HG03469 (cell line): ENCODE measurements at regions not wholly inside any gene's neighbourhood (a gene's known extent, or its start where the extent isn't known, plus 50 kb on each side); places are given as distances from the start of the nearest gene placed in this dataset.
"Not testable (repeated sequence)": the region's sequence is repeated elsewhere in the genome, so short reads cannot be mapped to it uniquely, and the experiment has no call there.

Experiments used
- ATAC-seq: cut with Tn5 transposase; IDR thresholded peaks from one replicate; pipeline ENCODE4 v1.9.1; 2021; ENCODE audit warnings: mild to moderate bottlenecking, moderate library complexity, moderate number of reproducible peaks; ENCODE audit not compliant: unreplicated experiment

- no peak for ATAC-seq
Measured at GRCh38 chr4:171378323-171378722, 434.9 kb upstream of the GALNTL6 start.

DNA sequence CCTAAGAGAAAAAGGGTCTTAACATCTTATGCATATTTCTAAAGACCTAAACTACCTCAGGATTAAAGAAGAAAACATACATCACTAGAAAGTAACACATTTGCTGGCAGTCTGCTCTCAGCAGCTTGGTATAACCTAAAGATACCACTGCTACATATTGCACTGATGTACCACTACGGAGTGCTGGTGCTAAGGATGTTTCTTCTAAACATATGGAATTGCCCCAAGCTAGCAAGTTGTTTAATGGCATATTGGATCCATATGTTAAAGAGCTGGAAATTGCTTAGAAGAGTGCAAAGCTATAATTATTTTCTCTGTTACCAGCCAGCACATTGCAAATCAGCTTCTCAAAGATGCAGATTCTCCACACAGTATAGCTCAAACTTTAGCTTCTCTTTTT, 436.5 kb upstream of the GALNTL6 start:
- ATAC-seq = no peak

- no peak for ATAC-seq
Measured at GRCh38 chr4:171353535-171353934, 459.7 kb upstream of the GALNTL6 start.

GRCh38 chr4:171348090-171348489, 465.1 kb upstream of the GALNTL6 start:
- ATAC-seq = no peak

DNA sequence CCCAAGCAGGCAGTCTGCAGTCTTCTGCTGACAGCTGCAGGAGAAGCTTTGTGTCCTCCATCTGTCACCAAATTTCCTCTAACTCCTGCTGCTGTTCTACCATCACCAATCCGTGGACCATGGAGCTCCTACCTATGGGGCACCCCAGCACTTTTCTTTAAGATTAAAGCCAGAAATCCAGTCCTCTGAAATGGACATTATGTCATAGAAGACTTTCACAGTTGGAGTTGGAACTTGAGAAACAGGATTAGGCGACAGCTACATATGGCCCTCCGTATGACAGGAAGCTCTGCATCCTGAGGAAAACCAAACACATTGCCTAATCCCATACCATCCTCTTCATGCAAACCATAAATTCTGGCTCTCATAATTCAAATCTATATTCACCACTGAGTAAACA, 470.6 kb upstream of the GALNTL6 start:
- ATAC-seq = no peak

GRCh38 chr4:171340258-171340657, 472.9 kb upstream of the GALNTL6 start:
- ATAC-seq = no peak

DNA sequence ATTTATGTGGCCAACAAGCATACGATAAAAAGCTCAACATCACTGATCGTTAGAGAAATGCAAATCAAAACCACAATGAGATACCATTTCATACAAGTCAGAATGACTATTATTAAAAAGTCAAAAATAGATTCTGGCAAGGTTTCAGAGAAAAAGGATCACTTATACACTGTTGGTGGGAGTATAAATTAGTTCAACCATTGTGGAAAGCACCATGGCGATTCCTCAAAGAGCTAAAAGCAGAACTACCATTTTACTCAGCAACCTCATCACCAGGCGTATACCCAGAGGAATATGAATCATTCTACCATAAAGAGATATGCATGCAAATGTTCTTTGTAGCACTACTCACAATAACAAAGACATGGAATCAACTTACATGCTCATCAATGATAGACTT, 478.7 kb upstream of the GALNTL6 start:
- ATAC-seq = peak; percentile 92

DNA sequence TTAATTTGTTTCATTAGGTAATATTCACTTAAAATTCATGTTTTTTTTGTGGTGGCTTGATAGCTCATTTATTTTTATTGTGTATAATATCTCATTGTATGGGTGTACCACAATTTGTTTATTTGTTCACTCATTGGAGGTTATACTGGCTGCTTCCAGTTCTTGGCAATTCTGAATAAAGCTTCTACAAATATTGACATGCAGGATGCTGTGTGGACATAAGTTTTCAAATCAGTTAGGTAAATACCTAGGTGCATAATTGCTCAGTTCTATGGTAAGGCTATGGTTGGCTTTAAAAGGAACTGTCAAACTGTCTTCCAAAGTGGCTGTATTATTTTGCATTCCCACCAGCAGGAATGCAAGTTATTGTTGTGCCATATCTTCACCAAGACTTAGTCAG, 504.5 kb upstream of the GALNTL6 start:
- ATAC-seq = no peak

- ATAC-seq = not testable (repeated sequence)
Measured at GRCh38 chr4:171298048-171298718, 515.0 kb upstream of the GALNTL6 start.

DNA sequence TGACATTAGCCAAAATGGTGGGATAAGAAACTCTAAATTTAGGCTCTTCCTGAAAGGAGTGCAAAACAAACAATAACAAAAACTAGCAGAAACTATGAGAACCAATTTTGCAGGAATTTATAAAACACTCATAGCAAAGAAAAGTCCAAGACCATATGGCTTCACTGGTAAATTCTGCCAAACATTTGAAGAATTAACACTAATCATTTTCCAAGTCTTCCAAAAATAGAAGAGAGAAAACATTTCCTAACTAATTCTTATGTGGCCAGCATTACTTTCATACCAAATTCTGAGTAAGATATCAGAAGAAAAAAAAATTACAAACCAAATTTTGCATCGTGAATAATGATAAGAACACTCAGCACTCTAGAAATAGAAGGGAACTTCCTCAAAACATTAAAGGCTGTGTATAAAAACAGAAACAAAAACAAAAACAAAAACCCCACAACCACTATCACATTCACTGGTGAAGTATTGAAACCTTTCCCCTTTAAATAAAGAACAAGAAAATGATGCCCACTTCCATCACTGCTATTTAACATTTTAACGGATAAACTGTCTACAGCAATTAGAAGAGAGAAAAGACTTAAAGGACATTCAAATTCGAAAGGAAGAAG, 524.3 kb upstream of the GALNTL6 start:
- peak; percentile 69 for ATAC-seq

DNA sequence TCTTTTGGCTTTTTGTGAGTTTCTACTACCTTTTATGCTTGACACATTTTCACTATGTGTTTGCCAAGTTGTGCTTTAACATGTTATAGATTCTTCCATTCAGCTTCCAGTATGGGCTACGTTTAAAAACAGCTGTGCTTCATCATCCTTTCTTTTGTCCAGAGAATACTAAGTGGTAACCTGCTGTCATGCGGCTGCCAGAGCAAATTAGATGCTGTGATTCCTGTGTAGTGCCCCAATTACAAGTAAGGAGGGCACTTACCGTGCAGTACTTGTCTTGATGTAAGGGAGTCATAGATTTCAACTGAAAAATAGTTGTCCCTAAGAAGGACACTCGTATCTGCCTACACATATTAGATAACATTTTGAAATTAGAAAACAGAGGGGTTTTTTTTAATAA, 531.8 kb upstream of the GALNTL6 start:
- no peak for ATAC-seq

DNA sequence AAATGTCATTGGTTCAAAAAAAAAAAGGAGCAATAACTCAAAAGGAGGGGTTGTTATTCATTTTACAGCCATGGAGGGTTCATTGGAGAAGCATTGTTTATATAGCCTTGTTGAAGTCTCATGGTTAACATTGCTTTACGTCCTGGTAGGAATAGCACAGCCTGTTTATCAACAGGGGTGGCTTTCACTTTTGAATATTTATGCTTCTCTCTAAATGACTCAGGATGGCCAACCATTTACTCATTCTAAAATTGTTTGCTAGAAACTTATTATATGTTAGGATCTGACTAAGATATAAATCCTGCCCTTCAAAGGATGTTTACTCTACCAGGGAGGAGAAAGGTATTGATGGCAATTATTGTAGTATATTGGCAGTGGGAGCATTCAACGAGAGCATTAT, 534.1 kb upstream of the GALNTL6 start:
- no peak for ATAC-seq

- ATAC-seq = no peak
Measured at GRCh38 chr4:171266671-171267070, 546.5 kb upstream of the GALNTL6 start.

GRCh38 chr4:171265190-171265818, 547.9 kb upstream of the GALNTL6 start:
- no peak for ATAC-seq

DNA sequence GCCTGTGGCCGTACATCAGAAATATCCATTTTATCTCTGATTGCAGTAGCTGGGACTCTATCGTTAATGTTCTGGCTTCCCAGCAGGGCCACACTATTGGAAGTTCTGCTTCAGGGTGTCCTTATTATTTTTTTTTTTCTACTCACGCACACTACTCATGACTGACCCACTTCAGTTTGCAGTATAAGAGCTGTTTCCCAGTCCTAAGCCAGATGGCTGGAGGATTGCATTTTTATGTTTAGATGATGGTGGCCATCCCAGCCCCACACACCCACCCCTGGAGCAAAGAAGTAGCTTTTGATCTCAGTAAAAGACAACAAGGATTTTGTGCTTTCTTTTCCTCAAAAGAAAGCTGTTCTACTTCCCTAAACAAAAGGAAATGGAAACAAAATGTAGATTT, 557.0 kb upstream of the GALNTL6 start:
- ATAC-seq = no peak

DNA sequence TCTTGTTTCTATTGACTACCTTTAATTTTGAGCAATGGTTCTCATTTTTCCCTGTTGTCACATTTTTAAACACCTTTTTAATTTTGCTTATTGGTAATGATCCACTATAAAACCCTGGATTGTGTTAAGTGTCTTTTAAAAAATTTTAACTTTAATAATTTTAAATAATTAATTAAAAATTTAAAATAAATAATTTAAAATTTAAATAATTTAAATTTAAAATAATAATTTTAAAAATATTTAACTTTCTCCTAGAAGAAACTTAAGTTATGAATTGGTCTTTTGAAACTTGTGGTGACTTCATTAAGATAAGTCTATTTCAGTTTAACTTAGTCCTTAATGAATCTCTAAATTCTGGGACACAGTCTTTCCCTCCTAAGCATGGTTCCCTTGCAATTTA, 566.3 kb upstream of the GALNTL6 start:
- ATAC-seq = no peak

DNA sequence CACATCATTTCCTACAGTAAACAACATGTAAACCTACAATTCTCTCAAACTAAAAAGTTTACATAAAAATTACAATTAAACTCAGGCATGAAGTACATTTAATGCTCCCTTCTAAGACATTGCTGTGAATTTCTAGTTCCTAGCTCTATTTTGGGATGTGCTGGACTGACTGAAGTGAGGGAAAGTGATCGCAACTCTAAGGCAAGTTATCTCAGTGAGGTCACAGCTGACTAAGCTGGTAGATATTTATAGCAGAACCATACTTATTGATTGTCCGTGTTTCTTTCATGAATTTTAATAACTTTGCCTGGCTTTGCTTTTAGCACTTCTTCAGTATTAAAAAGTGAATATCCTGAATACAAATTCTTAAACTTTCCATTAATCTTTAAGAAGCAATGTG, 570.4 kb upstream of the GALNTL6 start:
- ATAC-seq = no peak

- no peak for ATAC-seq
Measured at GRCh38 chr4:171239196-171239595, 574.0 kb upstream of the GALNTL6 start.

DNA sequence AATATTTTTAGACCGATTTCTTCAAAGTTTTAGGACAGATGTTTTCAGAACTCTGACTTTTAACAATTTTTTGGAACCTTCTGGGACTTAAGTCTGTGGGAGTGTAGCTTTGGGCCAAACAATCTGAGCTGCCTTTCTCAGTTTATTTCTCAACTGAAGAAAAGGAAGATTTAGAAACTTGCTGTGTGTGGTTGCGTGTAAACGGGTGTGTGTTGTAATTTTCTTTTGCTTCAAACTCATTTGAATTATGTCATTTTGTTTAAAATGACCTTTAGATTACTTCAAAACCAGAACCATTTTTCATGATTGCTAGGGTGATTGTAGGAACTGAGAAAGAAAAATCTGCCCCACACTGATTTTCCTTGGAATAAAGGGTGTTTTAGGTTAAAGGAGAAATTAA, 577.7 kb upstream of the GALNTL6 start:
- ATAC-seq = no peak

- ATAC-seq = not testable (repeated sequence)
Measured at GRCh38 chr4:171229354-171229753, 583.9 kb upstream of the GALNTL6 start.

GRCh38 chr4:171221181-171221580, 592.0 kb upstream of the GALNTL6 start:
- ATAC-seq = no peak

DNA sequence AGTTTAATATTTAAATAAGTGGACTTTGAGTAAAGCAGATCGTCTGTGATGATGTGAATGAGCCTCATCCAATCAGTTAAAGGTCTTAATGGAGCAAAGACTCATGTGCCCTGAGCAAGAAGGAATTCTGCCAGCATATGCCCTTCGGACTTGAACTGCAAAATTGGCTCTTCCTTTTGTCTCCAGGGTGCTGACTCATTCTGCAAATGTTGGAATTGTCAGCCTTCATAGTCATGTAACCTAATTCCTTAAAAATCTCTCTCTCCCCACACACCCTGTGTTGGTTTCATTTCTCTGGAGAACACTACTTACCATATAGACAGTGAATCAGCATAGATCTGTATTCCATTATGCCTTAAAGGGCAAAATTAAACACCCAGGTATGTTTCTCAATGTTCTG, 609.8 kb upstream of the GALNTL6 start:
- no peak for ATAC-seq
